ENCODE measurements at regions not wholly inside any gene's neighbourhood (a gene's known extent, or its start where the extent isn't known, plus 50 kb on each side); places are given as distances from the start of the nearest gene placed in this dataset.
"Not testable (repeated sequence)": the region's sequence is repeated elsewhere in the genome, so short reads cannot be mapped to it uniquely, and the experiment has no call there.

DNA sequence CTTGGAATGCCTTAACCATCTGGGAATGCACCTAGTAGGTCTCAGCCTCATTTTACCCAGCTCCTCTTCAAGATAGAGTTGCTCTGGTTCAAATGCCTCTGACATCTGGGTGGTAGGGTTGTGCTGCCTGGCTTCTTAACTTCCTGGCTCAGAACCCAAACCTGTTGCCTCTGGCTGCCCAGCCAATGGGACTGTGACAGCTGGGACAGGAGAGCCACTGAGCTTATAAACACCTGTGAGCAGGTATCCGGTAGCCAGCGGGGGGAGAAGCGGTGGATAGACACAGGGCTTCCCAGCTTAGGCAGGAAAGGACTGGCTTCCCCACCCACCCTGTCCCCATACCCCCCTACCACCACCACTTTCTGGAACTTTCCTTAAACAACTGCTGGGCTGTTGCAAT lies 115.8 kb upstream of the CARD11 start:
- in situ Hi-C loops (cut with MboI; ENCODE audit: low sequenced_read_pairs, unreplicated experiment) = loop anchor here (10.0 kb wide), 1 partner anchor 275 kb away; no protein-coding TSS in a partner anchor
- DNase-seq (ENCODE audit: low spot score) = no peak
- TF ChIP-seq, protein P1, sequence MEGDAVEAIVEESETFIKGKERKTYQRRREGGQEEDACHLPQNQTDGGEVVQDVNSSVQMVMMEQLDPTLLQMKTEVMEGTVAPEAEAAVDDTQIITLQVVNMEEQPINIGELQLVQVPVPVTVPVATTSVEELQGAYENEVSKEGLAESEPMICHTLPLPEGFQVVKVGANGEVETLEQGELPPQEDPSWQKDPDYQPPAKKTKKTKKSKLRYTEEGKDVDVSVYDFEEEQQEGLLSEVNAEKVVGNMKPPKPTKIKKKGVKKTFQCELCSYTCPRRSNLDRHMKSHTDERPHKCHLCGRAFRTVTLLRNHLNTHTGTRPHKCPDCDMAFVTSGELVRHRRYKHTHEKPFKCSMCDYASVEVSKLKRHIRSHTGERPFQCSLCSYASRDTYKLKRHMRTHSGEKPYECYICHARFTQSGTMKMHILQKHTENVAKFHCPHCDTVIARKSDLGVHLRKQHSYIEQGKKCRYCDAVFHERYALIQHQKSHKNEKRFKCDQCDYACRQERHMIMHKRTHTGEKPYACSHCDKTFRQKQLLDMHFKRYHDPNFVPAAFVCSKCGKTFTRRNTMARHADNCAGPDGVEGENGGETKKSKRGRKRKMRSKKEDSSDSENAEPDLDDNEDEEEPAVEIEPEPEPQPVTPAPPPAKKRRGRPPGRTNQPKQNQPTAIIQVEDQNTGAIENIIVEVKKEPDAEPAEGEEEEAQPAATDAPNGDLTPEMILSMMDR (IDR thresholded peaks at IDR 0.05; ENCODE audit: borderline replicate concordance, control extremely low read depth, extremely low read depth, insufficient read depth, missing control alignments) = no peak

- not testable (repeated sequence) for DNase-seq (ENCODE audit: low spot score)
- in situ Hi-C loops (cut with MboI; ENCODE audit: low sequenced_read_pairs, unreplicated experiment) = loop anchor here (10.0 kb wide), 1 partner anchor 275 kb away; no protein-coding TSS in a partner anchor
These were observed 116.3 kb upstream of the CARD11 start for GRCh38 chr7:3159926-3160325.

DNA sequence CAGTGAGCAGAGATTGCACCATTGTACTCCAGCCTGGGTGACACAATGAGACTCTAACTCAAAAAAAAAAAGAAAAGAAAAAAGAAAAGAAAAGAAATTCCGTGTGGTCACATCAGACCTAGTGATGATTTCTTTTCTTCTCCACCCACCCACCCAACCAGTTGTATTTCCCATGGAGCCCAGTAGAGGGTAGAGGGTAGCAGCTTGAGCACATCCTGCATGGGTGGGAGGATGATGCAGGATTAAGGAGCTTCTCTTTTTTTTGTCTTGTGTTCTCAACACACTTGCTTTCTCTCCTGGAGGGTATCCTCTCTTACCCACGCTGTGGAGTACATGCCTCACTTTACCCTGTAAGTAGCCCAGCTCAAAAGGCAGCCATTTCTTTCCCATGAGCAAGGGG lies 118.6 kb upstream of the CARD11 start:
- no peak for DNase-seq (ENCODE audit: low spot score)
- TF ChIP-seq, protein P1 (IDR thresholded peaks at IDR 0.05; ENCODE audit: borderline replicate concordance, control extremely low read depth, extremely low read depth, insufficient read depth, missing control alignments) = no peak
- in situ Hi-C loops (cut with MboI; ENCODE audit: low sequenced_read_pairs, unreplicated experiment) = no loop called here

DNA sequence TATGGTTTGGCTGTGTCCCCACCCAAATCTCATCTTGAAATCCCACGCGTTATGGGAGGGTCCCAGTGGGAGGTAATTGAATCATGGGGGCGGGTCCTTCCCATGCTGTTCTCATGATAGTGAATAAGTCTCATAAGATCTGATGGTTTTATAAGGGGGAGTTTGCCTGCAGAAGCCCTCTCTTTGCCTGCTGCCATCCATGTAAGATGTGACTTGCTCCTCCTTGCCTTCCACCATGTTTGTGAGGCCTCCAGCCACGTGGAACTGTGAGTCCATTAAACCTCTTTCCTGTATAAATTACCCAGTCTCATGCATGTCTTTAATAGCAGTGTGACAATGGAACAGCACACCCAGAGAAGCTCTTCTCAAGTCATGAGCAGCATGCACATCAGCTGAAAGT lies 119.1 kb upstream of the CARD11 start:
- in situ Hi-C loops (cut with MboI; ENCODE audit: low sequenced_read_pairs, unreplicated experiment) = not testable (repeated sequence)

DNA sequence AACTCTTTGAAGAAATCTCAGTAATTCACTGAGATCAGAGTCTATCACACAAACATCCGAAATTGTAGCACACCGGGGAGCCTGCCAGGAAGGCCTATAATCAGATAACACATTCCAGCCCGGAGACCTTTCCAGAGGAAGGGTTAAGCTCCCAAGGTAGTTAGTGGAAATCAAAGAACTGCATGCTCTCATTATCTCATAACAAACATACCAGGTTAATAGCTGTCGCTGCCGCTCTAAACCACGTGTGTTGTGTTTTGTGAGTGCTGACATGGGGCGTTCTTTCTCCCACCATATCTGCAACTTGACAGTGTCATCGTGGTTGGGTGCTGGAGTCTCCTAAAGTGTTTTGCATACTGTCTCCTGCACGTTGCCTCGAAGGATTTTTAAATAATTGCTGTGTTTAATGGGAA lies 120.7 kb upstream of the CARD11 start:
- TF ChIP-seq, protein P1 (IDR thresholded peaks at IDR 0.05; ENCODE audit: borderline replicate concordance, control extremely low read depth, extremely low read depth, insufficient read depth, missing control alignments) = no peak
- in situ Hi-C loops (cut with MboI; ENCODE audit: low sequenced_read_pairs, unreplicated experiment) = no loop called here
- no peak for DNase-seq (ENCODE audit: low spot score)

More for the DNA sequence above, 119.1 kb upstream of the CARD11 start:
- not testable (repeated sequence) for DNase-seq (ENCODE audit: low spot score)

GRCh38 chr7:3165681-3166580 lies 122.3 kb upstream of the CARD11 start:
- in situ Hi-C loops (cut with MboI; ENCODE audit: low sequenced_read_pairs, unreplicated experiment) = no loop called here
- DNase-seq (ENCODE audit: low spot score) = no peak
- TF ChIP-seq, protein P1 (IDR thresholded peaks at IDR 0.05; ENCODE audit: borderline replicate concordance, control extremely low read depth, extremely low read depth, insufficient read depth, missing control alignments) = no peak

DNA sequence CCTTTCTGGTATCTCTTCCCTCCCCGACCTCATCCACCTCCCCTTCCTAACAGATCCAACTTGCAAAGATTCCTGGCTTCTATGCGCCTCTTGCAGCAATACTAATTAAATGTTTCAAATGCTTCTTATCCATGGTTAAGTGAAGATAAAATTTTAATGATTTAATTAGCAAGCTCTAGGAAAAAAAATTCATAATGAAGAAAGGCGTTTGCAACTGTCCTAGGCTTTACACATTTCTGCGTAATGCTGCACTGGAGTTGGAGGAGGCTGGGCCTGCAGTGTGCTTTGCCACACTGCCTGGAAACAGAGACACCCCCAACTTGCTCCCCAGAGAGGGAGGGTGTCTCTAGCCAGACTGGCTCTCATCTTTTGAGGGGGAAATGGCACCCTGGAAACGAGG lies 123.9 kb upstream of the CARD11 start:
- no peak for DNase-seq (ENCODE audit: low spot score)
- in situ Hi-C loops (cut with MboI; ENCODE audit: low sequenced_read_pairs, unreplicated experiment) = no loop called here
- TF ChIP-seq, protein P1 (IDR thresholded peaks at IDR 0.05; ENCODE audit: borderline replicate concordance, control extremely low read depth, extremely low read depth, insufficient read depth, missing control alignments) = no peak

Data from GM13976 (cell line).